Breast epithelium (tissue), 4 donors: ENCODE measurements at regions not wholly inside any gene's neighbourhood (a gene's known extent, or its start where the extent isn't known, plus 50 kb on each side); places are given as distances from the start of the nearest gene placed in this dataset.
"Not testable (repeated sequence)": the region's sequence is repeated elsewhere in the genome, so short reads cannot be mapped to it uniquely, and the experiment has no call there.

ENCODE experiments used
- DNase-seq, 2 donors: peaks; one replicate each; pipeline ENCODE4 v3.0.0-alpha.2; 2019; ENCODE audit warnings: low spot score in 2 of 2
- H3K27ac ChIP-seq, 2 donors: fragments of 200-600 bp; sonication (generic) in 1 of 2; one replicate each; pipeline ENCODE4 v1.5.1; 2016 to 2019; ENCODE audit warnings: mild to moderate bottlenecking in 1 of 2
- H3K27me3 ChIP-seq, 2 donors: fragments of 200-600 bp; sonication (generic) in 1 of 2; one replicate each; pipeline versions ENCODE4 v1.5.1 to v1.6.0; 2017 to 2019; ENCODE audit warnings: control low read depth in 1 of 2, mild to moderate bottlenecking in 1 of 2
- H3K36me3 ChIP-seq: fragments of 200-600 bp; one replicate; pipeline ENCODE4 v1.5.1; 2019
- H3K4me1 ChIP-seq, 2 donors: fragments of 200-600 bp; sonication (generic); one replicate each; pipeline ENCODE4 v1.5.1; 2016 to 2019; ENCODE audit warnings: control low read depth in 1 of 2
- H3K4me3 ChIP-seq, 3 donors: fragments of 200-600 bp; sonication (generic); 1 replicate in 2 of 3; 2 replicates in 1 of 3; pipeline ENCODE4 v1.5.1; 2016 to 2019; ENCODE audit warnings: mild to moderate bottlenecking in 3 of 3, moderate library complexity in 2 of 3
- H3K9me3 ChIP-seq, 2 donors: fragments of 200-600 bp; sonication (generic) in 1 of 2; one replicate each; pipeline ENCODE4 v1.5.1; 2016 to 2019; ENCODE audit warnings: control low read depth in 1 of 2
- POLR2A ChIP-seq: fragments of 450-650 bp; IDR thresholded peaks from one replicate; pipeline ENCODE4 v1.6.1; 2016; ENCODE audit warnings: antibody characterized with exemption, mild to moderate bottlenecking, moderate library complexity
- POLR2AphosphoS5 ChIP-seq, 3 donors: sonication (generic); formaldehyde crosslinking; IDR thresholded peaks; one replicate each; pipeline ENCODE4 v1.6.1; 2017; ENCODE audit warnings: antibody characterized with exemption in 3 of 3
- intact Hi-C: fragments of 100-400 bp; cut with DNase I; formaldehyde crosslinking; loops from one replicate; pipeline ENCODE4 v1.15.1; 2023; ENCODE audit warnings: low total_unique reads
- TF ChIP-seq, protein P1 (sequence below), 3 donors: fragments of 450-650 bp; IDR thresholded peaks; one replicate each; pipeline ENCODE4 v1.5.1; 2016 to 2017; ENCODE audit warnings: antibody characterized with exemption in 3 of 3, mild to moderate bottlenecking in 3 of 3, moderate library complexity in 3 of 3

DNA sequence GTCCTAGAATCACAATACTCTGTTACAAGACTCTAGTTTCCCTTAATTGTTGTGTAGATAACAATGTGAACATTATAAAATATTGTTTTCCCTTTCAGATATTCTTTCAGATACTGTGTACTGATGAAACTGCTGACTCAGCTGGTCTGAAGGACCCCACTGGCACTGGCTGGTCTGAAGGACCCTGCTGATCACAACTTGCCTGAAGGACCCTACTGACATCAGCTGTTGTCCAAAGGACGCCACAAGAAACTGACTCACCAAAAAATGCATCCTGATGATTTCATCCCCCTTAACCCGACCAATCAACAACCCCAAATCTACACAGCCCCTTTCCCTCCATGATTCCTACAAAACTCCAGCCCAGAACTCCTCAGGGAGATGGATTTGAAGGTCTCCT, 258.8 kb upstream of the GNPDA2 start:
- intact Hi-C loops, result no loop called here
- Histone ChIP-seq H3K27me3 (no peaks in the 10 kb centered on the region), H3K9me3 (no peaks in the 10 kb centered on the region), H3K36me3 (no peaks in the 10 kb centered on the region), H3K4me3 (no peak overlapping the region), H3K27ac (no peak overlapping the region), H3K4me1 (no peaks in the 10 kb centered on the region)
- TF ChIP-seq POLR2AphosphoS5 (IDR thresholded peaks at IDR 0.05) (no peak), POLR2A (no peak)
- TF ChIP-seq, protein P1, sequence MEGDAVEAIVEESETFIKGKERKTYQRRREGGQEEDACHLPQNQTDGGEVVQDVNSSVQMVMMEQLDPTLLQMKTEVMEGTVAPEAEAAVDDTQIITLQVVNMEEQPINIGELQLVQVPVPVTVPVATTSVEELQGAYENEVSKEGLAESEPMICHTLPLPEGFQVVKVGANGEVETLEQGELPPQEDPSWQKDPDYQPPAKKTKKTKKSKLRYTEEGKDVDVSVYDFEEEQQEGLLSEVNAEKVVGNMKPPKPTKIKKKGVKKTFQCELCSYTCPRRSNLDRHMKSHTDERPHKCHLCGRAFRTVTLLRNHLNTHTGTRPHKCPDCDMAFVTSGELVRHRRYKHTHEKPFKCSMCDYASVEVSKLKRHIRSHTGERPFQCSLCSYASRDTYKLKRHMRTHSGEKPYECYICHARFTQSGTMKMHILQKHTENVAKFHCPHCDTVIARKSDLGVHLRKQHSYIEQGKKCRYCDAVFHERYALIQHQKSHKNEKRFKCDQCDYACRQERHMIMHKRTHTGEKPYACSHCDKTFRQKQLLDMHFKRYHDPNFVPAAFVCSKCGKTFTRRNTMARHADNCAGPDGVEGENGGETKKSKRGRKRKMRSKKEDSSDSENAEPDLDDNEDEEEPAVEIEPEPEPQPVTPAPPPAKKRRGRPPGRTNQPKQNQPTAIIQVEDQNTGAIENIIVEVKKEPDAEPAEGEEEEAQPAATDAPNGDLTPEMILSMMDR (IDR thresholded peaks at IDR 0.05), result no peak
- no peak for DNase-seq

DNA sequence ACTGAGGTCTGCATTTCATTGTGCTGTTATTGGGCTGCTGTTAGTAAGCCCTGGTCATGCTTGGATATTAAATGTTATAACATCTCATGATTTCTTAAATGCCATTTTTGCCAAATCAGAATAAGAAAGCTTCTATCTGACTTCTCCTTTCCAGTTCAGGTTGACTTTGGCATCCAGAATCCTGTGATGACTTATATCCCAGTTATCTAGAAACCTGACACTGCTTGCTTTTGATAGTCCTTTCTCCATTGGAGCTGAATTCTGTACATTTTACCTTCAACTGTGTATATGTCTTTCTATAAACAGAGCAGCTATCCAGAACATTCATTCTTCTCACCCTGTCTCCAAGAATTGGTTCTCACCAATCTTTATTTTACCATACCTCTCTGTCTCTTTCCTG, 257.7 kb upstream of the GNPDA2 start:
- no peaks in the 10 kb centered on the region for H3K4me1 ChIP-seq
- no peaks in the 10 kb centered on the region for H3K9me3 ChIP-seq
- DNase-seq, result no peak
- no peaks in the 10 kb centered on the region for H3K27me3 ChIP-seq
- TF ChIP-seq POLR2AphosphoS5 (IDR thresholded peaks at IDR 0.05) (no peak), POLR2A (no peak)
- TF ChIP-seq, protein P1 (IDR thresholded peaks at IDR 0.05), result no peak
- H3K36me3 ChIP-seq, result no peaks in the 10 kb centered on the region
- no peak overlapping the region for H3K27ac ChIP-seq
- H3K4me3 ChIP-seq, result no peak overlapping the region
- intact Hi-C loops, result no loop called here

DNA sequence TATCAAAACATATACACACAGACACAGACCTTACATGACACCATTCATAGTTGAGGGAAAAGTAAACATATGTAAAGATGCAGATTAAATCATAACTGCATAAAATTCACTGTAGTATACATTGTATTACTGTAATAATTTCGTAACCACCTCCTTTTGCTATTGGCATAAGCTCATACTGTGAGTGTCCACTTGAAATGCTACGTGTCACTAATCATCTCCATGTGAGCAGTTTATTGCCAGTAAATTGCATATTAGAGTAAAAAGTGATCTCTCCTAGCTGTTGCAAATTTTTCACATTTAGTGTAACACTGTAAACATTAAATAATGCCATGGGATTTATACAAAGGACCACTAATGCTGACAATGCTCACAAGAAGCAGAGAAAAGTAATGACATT, 256.7 kb upstream of the GNPDA2 start:
- no peak overlapping the region for H3K27ac ChIP-seq
- no peaks in the 10 kb centered on the region for H3K9me3 ChIP-seq
- no peak for DNase-seq
- no peaks in the 10 kb centered on the region for H3K4me1 ChIP-seq
- TF ChIP-seq POLR2AphosphoS5 (IDR thresholded peaks at IDR 0.05) (no peak), POLR2A (no peak)
- TF ChIP-seq, protein P1 (IDR thresholded peaks at IDR 0.05), result no peak
- no peaks in the 10 kb centered on the region for H3K27me3 ChIP-seq
- H3K36me3 ChIP-seq, result no peaks in the 10 kb centered on the region
- no peak overlapping the region for H3K4me3 ChIP-seq
- intact Hi-C loops, result no loop called here

DNA sequence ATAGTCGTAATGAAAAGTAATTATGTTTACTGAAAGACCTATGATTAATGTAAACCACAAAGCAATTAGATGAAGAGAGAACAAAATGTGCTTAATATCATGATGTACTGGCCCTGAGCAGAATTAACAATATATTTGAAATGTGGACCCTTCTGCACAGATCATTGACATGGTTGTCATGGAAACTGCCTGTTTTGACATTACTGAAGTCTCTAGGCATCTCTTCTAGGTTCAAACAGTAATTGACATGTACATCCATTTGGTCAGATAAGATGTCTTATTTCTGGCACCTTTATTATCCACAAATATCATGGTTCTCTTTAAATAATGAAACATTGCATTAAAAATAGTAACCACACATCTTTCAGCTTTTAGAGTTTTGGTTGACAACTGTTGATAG, 251.7 kb upstream of the GNPDA2 start:
- intact Hi-C loops, result no loop called here
- TF ChIP-seq POLR2AphosphoS5 (IDR thresholded peaks at IDR 0.05) (no peak), POLR2A (no peak)
- TF ChIP-seq, protein P1 (IDR thresholded peaks at IDR 0.05), result no peak
- Histone ChIP-seq H3K27me3 (no peaks in the 10 kb centered on the region), H3K9me3 (no peaks in the 10 kb centered on the region), H3K4me3 (no peak overlapping the region), H3K4me1 (no peaks in the 10 kb centered on the region), H3K27ac (no peak overlapping the region), H3K36me3 (no peaks in the 10 kb centered on the region)
- no peak for DNase-seq

DNA sequence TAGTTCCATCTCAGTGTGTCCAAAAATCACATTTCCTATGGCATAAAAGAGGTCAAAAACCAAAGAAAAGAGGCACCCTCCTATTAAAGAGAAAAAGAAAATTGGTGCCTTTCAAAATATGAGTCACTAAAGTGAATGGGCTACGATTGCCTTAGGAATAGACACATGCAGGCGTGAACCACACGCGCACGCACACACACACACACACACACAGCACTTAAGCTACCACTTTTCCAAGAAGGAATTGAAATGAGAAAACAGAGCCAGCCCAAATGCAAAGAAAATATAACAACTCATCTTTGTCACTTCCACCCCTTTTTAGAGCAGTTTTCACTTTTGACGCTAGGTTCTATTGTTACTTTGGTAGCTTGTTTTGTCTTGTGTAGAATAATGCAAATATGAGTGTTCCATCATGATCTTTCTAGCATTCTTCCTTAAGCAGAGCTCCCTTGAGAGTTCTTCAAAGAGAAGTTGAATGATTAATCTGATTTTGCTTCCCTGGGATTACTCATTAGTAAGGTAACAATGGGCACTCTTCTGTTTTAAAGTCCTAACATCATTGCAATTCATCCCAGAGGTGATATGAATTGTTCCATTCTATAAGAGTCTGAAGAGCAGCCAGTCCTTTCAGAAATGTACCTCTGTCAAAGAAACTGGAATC, 239.2 kb upstream of the GNPDA2 start:
- DNase-seq, result no peak
- no peaks in the 10 kb centered on the region for H3K27me3 ChIP-seq
- peaks cover 9 to 21% of the 10 kb centered on the region in 2 donors for H3K9me3 ChIP-seq
- intact Hi-C loops, result no loop called here
- no peak for TF ChIP-seq POLR2A
- TF ChIP-seq, protein P1 (IDR thresholded peaks at IDR 0.05), result no peak
- TF ChIP-seq POLR2AphosphoS5 (IDR thresholded peaks at IDR 0.05), result no peak
- no peak overlapping the region for H3K4me3 ChIP-seq
- no peaks in the 10 kb centered on the region for H3K4me1 ChIP-seq
- H3K27ac ChIP-seq, result no peak overlapping the region
- H3K36me3 ChIP-seq, result no peaks in the 10 kb centered on the region

DNA sequence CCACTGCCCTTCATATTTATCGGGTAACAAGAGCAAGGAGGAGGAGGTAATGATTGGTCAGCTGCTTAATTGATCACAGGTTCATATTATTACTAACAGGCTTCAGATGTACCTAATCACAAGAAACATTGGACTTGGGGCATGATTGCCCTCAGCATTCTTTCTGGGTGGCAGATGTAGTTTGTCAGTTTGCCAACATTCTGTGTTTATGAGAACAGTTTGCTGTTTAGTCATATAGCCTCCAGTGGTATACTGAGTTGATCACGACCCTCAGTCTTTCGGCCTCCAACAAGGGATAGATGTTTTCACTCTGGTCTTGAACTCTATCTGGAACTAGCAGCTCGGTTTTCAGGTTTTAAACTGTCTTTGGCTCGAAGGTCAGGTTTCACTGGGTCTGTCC, 237.7 kb upstream of the GNPDA2 start:
- H3K4me1 ChIP-seq, H3K27ac ChIP-seq, H3K36me3 ChIP-seq, intact Hi-C loops, DNase-seq, H3K27me3 ChIP-seq, H3K4me3 ChIP-seq: not testable (repeated sequence)
- peaks cover 10 to 34% of the 10 kb centered on the region in 2 donors for H3K9me3 ChIP-seq
